Neural progenitor cell (in vitro differentiated cells): ENCODE measurements at regions not wholly inside any gene's neighbourhood (a gene's known extent, or its start where the extent isn't known, plus 50 kb on each side); places are given as distances from the start of the nearest gene placed in this dataset.

Experiments used
- EZH2phosphoT487 ChIP-seq: fragments of 200-600 bp; sonication (generic); IDR thresholded peaks from 2 replicates; pipeline ENCODE4 v1.6.1; 2017; ENCODE audit warnings: antibody characterized with exemption
- TF ChIP-seq, protein P1 (sequence below): fragments of 200-600 bp; sonication (generic); IDR thresholded peaks from 2 replicates; pipeline ENCODE4 v1.5.1; 2017; ENCODE audit warnings: antibody characterized with exemption, mild to moderate bottlenecking

DNA sequence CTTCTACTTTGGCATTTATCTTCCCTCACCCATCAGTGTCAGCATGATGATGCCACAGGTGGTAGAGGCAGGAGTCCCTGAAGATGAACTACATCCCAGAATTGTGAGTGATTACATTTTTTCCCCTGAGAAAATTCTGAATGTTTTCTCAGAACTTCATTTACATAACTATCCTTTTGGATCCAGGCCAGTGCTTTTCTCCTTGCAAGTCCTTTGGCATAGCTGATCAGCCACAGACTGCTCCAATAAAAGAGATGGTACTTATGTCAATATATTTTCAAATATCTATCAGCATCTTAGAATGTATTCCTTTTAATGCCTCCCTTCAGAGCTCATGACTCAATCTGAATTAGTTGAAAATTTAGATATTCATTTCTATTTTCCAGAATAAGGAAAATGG is 135.5 kb downstream of the IQUB start:
- TF ChIP-seq, protein P1, sequence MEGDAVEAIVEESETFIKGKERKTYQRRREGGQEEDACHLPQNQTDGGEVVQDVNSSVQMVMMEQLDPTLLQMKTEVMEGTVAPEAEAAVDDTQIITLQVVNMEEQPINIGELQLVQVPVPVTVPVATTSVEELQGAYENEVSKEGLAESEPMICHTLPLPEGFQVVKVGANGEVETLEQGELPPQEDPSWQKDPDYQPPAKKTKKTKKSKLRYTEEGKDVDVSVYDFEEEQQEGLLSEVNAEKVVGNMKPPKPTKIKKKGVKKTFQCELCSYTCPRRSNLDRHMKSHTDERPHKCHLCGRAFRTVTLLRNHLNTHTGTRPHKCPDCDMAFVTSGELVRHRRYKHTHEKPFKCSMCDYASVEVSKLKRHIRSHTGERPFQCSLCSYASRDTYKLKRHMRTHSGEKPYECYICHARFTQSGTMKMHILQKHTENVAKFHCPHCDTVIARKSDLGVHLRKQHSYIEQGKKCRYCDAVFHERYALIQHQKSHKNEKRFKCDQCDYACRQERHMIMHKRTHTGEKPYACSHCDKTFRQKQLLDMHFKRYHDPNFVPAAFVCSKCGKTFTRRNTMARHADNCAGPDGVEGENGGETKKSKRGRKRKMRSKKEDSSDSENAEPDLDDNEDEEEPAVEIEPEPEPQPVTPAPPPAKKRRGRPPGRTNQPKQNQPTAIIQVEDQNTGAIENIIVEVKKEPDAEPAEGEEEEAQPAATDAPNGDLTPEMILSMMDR, result no peak
- no peak for TF ChIP-seq EZH2phosphoT487
